WTC11 (cell line): ENCODE measurements at regions not wholly inside any gene's neighbourhood (a gene's known extent, or its start where the extent isn't known, plus 50 kb on each side); places are given as distances from the start of the nearest gene placed in this dataset.
A peak's percentile ranks its signal among the peaks of the same experiment; 100 is the strongest.

Experiments
- ATF3 ChIP-seq: sonication (generic); formaldehyde crosslinking; conservative IDR thresholded peaks from 2 replicates; pipeline ENCODE4 v1.8.1; 2022; ENCODE audit warnings: mild to moderate bottlenecking, missing genetic modification reagents
- ATF6 ChIP-seq: sonication (generic); formaldehyde crosslinking; IDR thresholded peaks from 2 replicates; pipeline ENCODE4 v1.8.1; 2023; ENCODE audit warnings: mild to moderate bottlenecking, missing genetic modification reagents
- CBFB ChIP-seq: sonication (generic); formaldehyde crosslinking; IDR thresholded peaks from 2 replicates; pipeline ENCODE4 v1.8.1; 2022; ENCODE audit warnings: mild to moderate bottlenecking, low read depth, missing genetic modification reagents
- CREB1 ChIP-seq: sonication (generic); formaldehyde crosslinking; IDR thresholded peaks from 2 replicates; pipeline ENCODE4 v1.8.0; 2023; ENCODE audit warnings: mild to moderate bottlenecking, missing genetic modification reagents
- CTCF ChIP-seq: fragments of 200-600 bp; IDR thresholded peaks from 2 replicates; pipeline ENCODE4 v1.8.0; 2022; ENCODE audit warnings: antibody characterized with exemption
- ELF4 ChIP-seq: sonication (generic); formaldehyde crosslinking; IDR thresholded peaks from 2 replicates; pipeline ENCODE4 v1.8.1; 2022; ENCODE audit warnings: low read depth, mild to moderate bottlenecking, moderate library complexity, missing genetic modification reagents
- FOXP4 ChIP-seq: sonication (generic); formaldehyde crosslinking; IDR thresholded peaks from 2 replicates; pipeline ENCODE4 v1.8.0; 2022; ENCODE audit warnings: mild to moderate bottlenecking, missing genetic modification reagents
- RELA ChIP-seq: sonication (generic); formaldehyde crosslinking; IDR thresholded peaks from 2 replicates; pipeline ENCODE4 v1.8.1; 2022; ENCODE audit warnings: missing genetic modification reagents, mild to moderate bottlenecking, borderline replicate concordance
- SP1 ChIP-seq: sonication (generic); formaldehyde crosslinking; conservative IDR thresholded peaks from 2 replicates; pipeline ENCODE4 v1.8.1; 2022; ENCODE audit warnings: missing genetic modification reagents
- TCF7 ChIP-seq: sonication (generic); formaldehyde crosslinking; IDR thresholded peaks from 2 replicates; pipeline ENCODE4 v1.8.0; 2022; ENCODE audit warnings: mild to moderate bottlenecking, low read depth, missing genetic modification reagents, moderate library complexity
- ZBTB21 ChIP-seq: sonication (generic); formaldehyde crosslinking; IDR thresholded peaks from 2 replicates; pipeline ENCODE4 v1.8.1; 2023; ENCODE audit warnings: mild to moderate bottlenecking, missing genetic modification reagents, borderline replicate concordance
- ZNF281 ChIP-seq: sonication (generic); formaldehyde crosslinking; IDR thresholded peaks from 2 replicates; pipeline ENCODE4 v1.8.0; 2023; ENCODE audit warnings: mild to moderate bottlenecking, missing genetic modification reagents

GRCh38 chr9:74275872-74276508 is 221.1 kb upstream of the RORB start:
- TF ChIP-seq ELF4 (CRISPR knock-in tag) (no peak), CTCF (no peak), ATF3 (CRISPR knock-in tag) (no peak), RELA (CRISPR knock-in tag) (0 out of 2 replicates have a peak, but pooled peaks have one; percentile 51), SP1 (CRISPR knock-in tag) (no peak), ZBTB21 (CRISPR knock-in tag) (no peak), CBFB (CRISPR knock-in tag) (no peak), FOXP4 (CRISPR knock-in tag) (no peak), CREB1 (no peak), ZNF281 (CRISPR knock-in tag) (no peak), ATF6 (CRISPR knock-in tag) (no peak), TCF7 (CRISPR knock-in tag) (no peak)
